Neuronal stem cell (in vitro differentiated cells): ENCODE measurements at regions not wholly inside any gene's neighbourhood (a gene's known extent, or its start where the extent isn't known, plus 50 kb on each side); places are given as distances from the start of the nearest gene placed in this dataset.
"Not testable (repeated sequence)": the region's sequence is repeated elsewhere in the genome, so short reads cannot be mapped to it uniquely, and the experiment has no call there.

Experiments used
- DNase-seq: peaks from one replicate; pipeline ENCODE4 v3.0.0-alpha.2; 2013; ENCODE audit warnings: low spot score
- H2AFZ ChIP-seq: one replicate; pipeline ENCODE4 v1.6.1; 2013; ENCODE audit warnings: mild to moderate bottlenecking, low read length, inconsistent platforms
- H2AK5ac ChIP-seq: 2 replicates; pipeline ENCODE4 v1.6.1; 2013; ENCODE audit warnings: low read depth, mild to moderate bottlenecking, inconsistent platforms, low read length, moderate library complexity, mixed read lengths
- H2BK120ac ChIP-seq: 2 replicates; pipeline ENCODE4 v1.6.1; 2013; ENCODE audit warnings: low read depth, mild to moderate bottlenecking, inconsistent platforms, low read length, moderate library complexity, mixed read lengths
- H2BK12ac ChIP-seq: one replicate; pipeline ENCODE4 v1.6.1; 2013; ENCODE audit warnings: low read length, inconsistent platforms
- H2BK15ac ChIP-seq: 2 replicates; pipeline ENCODE4 v1.6.1; 2013; ENCODE audit warnings: mild to moderate bottlenecking, low read length, inconsistent platforms, mixed read lengths
- H2BK5ac ChIP-seq: one replicate; pipeline ENCODE4 v1.6.1; 2013; ENCODE audit warnings: inconsistent platforms, mild to moderate bottlenecking, low read length, moderate library complexity
- H3K14ac ChIP-seq: one replicate; pipeline ENCODE4 v1.6.1; 2013; ENCODE audit warnings: low read length, inconsistent platforms
- H3K18ac ChIP-seq: 2 replicates; pipeline ENCODE4 v1.6.1; 2013; ENCODE audit warnings: low read length, inconsistent platforms
- H3K23ac ChIP-seq: 2 replicates; pipeline ENCODE4 v1.6.1; 2013; ENCODE audit warnings: low read depth, mild to moderate bottlenecking, mixed read lengths, low read length, inconsistent platforms; ENCODE audit not compliant: poor library complexity
- H3K27ac ChIP-seq: replicated peaks from 3 replicates; pipeline ENCODE4 v1.5.1; 2013; ENCODE audit warnings: low read length, inconsistent platforms
- H3K27me3 ChIP-seq, 3 experiments: 2 replicates each; pipeline ENCODE4 v1.6.1; 2013; ENCODE audit warnings: low read length in 3 of 3, mild to moderate bottlenecking in 2 of 3, inconsistent platforms in 1 of 3, low read depth in 1 of 3, mixed read lengths in 1 of 3, moderate library complexity in 1 of 3; ENCODE audit not compliant: control insufficient read depth in 3 of 3, insufficient read depth in 3 of 3
- H3K36me3 ChIP-seq, 2 donors: replicated peaks in 1 of 2; 2 replicates each; pipeline ENCODE4 v1.6.1; 2013; ENCODE audit warnings: low read length in 2 of 2; ENCODE audit not compliant: control insufficient read depth in 2 of 2, insufficient read depth in 2 of 2
- H3K4ac ChIP-seq: 2 replicates; pipeline ENCODE4 v1.6.1; 2013; ENCODE audit warnings: inconsistent platforms, mild to moderate bottlenecking, low read length, moderate library complexity
- H3K4me1 ChIP-seq, 2 donors: 1 replicate in 1 of 2; 2 replicates in 1 of 2; pipeline ENCODE4 v1.6.1; 2013; ENCODE audit warnings: low read length in 2 of 2, low read depth in 1 of 2; ENCODE audit not compliant: control insufficient read depth in 2 of 2, insufficient read depth in 1 of 2
- H3K4me2 ChIP-seq: one replicate; pipeline ENCODE4 v1.6.1; 2013; ENCODE audit warnings: mild to moderate bottlenecking, low read length, inconsistent platforms; ENCODE audit not compliant: insufficient read depth, poor library complexity, severe bottlenecking
- H3K4me3 ChIP-seq, 2 donors: 2 replicates each; pipeline ENCODE4 v1.5.1; 2013; ENCODE audit warnings: low read length in 2 of 2, mild to moderate bottlenecking in 2 of 2, inconsistent platforms in 1 of 2, moderate library complexity in 1 of 2
- H3K79me1 ChIP-seq: one replicate; pipeline ENCODE4 v1.6.1; 2013; ENCODE audit warnings: low read depth, mild to moderate bottlenecking, inconsistent platforms, low read length, moderate library complexity
- H3K9ac ChIP-seq: one replicate; pipeline ENCODE4 v1.6.1; 2013; ENCODE audit warnings: mild to moderate bottlenecking, low read depth, low read length, inconsistent platforms; ENCODE audit not compliant: poor library complexity
- H3K9me3 ChIP-seq, 2 donors: replicated peaks in 1 of 2; 2 replicates each; pipeline versions ENCODE3 to v1.6.1; 2013; ENCODE audit warnings: low read length in 2 of 2, mild to moderate bottlenecking in 2 of 2, inconsistent platforms in 1 of 2, low read depth in 1 of 2, mixed read lengths in 1 of 2, moderate library complexity in 1 of 2; ENCODE audit not compliant: control insufficient read depth in 2 of 2, insufficient read depth in 1 of 2
- H4K8ac ChIP-seq: one replicate; pipeline ENCODE4 v1.6.1; 2013; ENCODE audit warnings: low read depth, mild to moderate bottlenecking, inconsistent platforms, low read length, moderate library complexity
- H4K91ac ChIP-seq: one replicate; pipeline ENCODE4 v1.6.1; 2013; ENCODE audit warnings: low read length, low read depth, mild to moderate bottlenecking, inconsistent platforms; ENCODE audit not compliant: poor library complexity
- WGBS, 2 donors: extraction: QIAGEN DNeasy Blood & Tissue Kit; methylation state at CpG; one replicate each; pipeline ENCODE4 v1.1.7; 2013; ENCODE audit warnings: missing lambda C conversion rate in 2 of 2, mixed read lengths in 1 of 2; ENCODE audit not compliant: insufficient read length in 2 of 2, insufficient replicate concordance in 1 of 2; ENCODE audit errors: extremely low coverage in 2 of 2; 5-methylcytosine and 5-hydroxymethylcytosine counted together

DNA sequence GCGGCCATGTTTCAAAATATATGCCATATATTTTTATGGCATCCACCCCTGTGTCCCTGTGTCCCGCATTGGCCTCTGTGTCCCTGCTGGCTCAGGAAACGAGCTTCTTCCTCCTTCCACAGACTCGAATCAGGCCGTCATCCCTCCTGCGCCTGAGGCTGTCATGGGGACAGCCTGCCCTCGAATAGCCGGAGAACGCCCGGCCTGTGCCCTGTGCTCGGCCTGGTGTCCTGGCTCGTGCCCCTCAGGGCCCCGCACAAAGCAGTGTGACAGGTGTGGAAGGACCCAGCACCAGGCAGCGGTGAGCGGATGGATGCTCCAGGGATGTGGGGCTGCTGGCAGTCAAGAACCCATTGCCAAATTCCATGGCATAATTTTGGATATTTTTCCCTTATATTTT lies 1500.0 kb downstream of the FOXD4L5 start:
- H3K9ac ChIP-seq, H3K9me3 ChIP-seq, H2BK12ac ChIP-seq, H2AFZ ChIP-seq, H3K27ac ChIP-seq, H2BK15ac ChIP-seq, H3K14ac ChIP-seq, H3K4ac ChIP-seq, H2AK5ac ChIP-seq, H3K4me1 ChIP-seq, H3K18ac ChIP-seq, H2BK5ac ChIP-seq, H4K91ac ChIP-seq, H3K27me3 ChIP-seq, H3K23ac ChIP-seq, H3K4me2 ChIP-seq, DNase-seq, H4K8ac ChIP-seq, H2BK120ac ChIP-seq, H3K36me3 ChIP-seq, H3K79me1 ChIP-seq, H3K4me3 ChIP-seq: not testable (repeated sequence)
- WGBS, 2 donors = no CpG with 5 or more reads among the region's 15 CpGs

DNA sequence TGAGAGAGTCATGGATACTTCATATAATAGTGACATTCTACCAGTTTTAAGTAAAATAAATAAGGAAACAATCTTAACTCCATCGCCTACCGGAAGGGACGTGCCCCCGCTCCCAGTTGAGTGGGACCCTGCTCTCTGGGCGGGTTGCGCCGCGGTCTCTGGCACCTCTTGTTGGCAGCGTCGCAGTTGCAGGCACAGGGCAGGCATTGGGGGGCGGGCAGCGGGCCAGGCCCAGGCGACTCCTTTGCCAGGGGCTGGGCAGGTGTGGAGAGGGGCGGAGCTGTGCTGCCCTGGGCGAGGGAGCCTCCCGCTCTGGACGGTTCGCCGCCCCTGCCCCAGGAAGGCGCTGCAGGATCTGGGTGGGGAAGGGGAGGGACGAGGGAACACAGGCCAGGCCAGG lies 1500.6 kb downstream of the FOXD4L5 start:
- H3K14ac ChIP-seq, H3K4me3 ChIP-seq, H2BK12ac ChIP-seq, H2AK5ac ChIP-seq, H2BK5ac ChIP-seq, H3K4me2 ChIP-seq, H2BK120ac ChIP-seq, DNase-seq, H3K9me3 ChIP-seq, H3K9ac ChIP-seq, H3K79me1 ChIP-seq, H4K91ac ChIP-seq, H2AFZ ChIP-seq, H3K27ac ChIP-seq, H2BK15ac ChIP-seq, H4K8ac ChIP-seq, H3K4me1 ChIP-seq, H3K4ac ChIP-seq, H3K23ac ChIP-seq, H3K27me3 ChIP-seq, H3K18ac ChIP-seq, H3K36me3 ChIP-seq: not testable (repeated sequence)
- no CpG with 5 or more reads among the region's 21 CpGs for WGBS, 2 donors

GRCh38 chr9:63781817-63782439 lies 1503.1 kb downstream of the FOXD4L5 start:
- not testable (repeated sequence) for H3K79me1 ChIP-seq, H2BK120ac ChIP-seq, H3K36me3 ChIP-seq

DNA sequence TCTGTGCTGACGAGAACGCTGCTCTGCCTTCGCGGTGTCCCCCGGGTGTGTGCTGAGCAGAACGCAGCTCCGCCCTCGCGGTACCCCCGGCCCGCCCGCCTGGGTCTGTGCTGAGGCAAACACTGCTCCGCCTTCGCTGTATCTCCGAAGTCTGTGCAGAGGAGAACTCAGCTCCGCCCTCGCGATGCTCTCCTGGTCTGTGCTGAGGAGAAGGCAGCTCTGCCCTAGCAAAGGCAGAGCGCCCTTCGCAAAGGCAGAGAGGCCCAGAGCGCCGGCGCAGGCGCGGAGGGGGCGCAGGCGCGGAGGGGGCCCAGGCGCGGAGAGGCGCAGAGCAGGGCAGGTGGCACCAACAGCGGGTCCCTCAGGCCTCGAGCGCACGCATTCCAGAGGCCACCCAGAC lies 1503.6 kb downstream of the FOXD4L5 start:
- not testable (repeated sequence) for H3K9me3 ChIP-seq, DNase-seq, H3K4me2 ChIP-seq, H4K91ac ChIP-seq, H2BK5ac ChIP-seq, H3K14ac ChIP-seq, H3K4ac ChIP-seq, H2BK15ac ChIP-seq, H3K27ac ChIP-seq, H2BK120ac ChIP-seq, H4K8ac ChIP-seq, H3K4me3 ChIP-seq, H3K4me1 ChIP-seq, H3K79me1 ChIP-seq, H3K23ac ChIP-seq, H3K36me3 ChIP-seq, H3K18ac ChIP-seq, H3K9ac ChIP-seq, H2AFZ ChIP-seq, H2AK5ac ChIP-seq, H2BK12ac ChIP-seq, H3K27me3 ChIP-seq
- no CpG with 5 or more reads among the region's 35 CpGs for WGBS, 2 donors

More at GRCh38 chr9:63781817-63782439, 1503.1 kb downstream of the FOXD4L5 start:
- H4K8ac ChIP-seq, H3K23ac ChIP-seq, H3K27ac ChIP-seq, H3K4me2 ChIP-seq, H2BK5ac ChIP-seq, H3K4me1 ChIP-seq, H2BK12ac ChIP-seq, H4K91ac ChIP-seq, H3K18ac ChIP-seq, H3K14ac ChIP-seq, H2BK15ac ChIP-seq, H2AK5ac ChIP-seq, DNase-seq, H3K9me3 ChIP-seq, H2AFZ ChIP-seq, H3K4me3 ChIP-seq, H3K9ac ChIP-seq, H3K27me3 ChIP-seq, H3K4ac ChIP-seq: not testable (repeated sequence)
- WGBS, 2 donors = no CpG with 5 or more reads among the region's 33 CpGs
